ENCODE measurements at regions not wholly inside any gene's neighbourhood (a gene's known extent, or its start where the extent isn't known, plus 50 kb on each side); places are given as distances from the start of the nearest gene placed in this dataset.

DNA sequence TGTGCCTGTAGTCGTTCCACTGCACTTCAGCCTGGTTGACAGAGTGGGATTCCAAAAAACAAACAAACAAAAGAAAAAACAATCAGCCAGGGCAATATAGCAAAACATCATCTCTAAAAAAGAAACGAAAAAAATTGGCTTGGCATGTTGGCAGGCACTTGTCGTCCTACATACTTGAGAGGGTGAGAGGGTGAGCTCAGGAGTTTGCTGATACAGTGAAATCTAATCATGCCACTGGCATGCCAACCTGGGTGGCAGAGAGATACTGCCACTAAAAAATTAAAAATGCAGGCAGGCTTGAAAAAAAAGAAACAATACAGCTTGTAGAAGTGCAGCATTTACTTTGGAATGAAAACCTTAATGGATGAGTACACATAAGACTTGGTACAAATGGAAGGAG lies 282.9 kb upstream of the RGPD4 start (continued):
- TF ChIP-seq NANOG (IDR thresholded peaks at IDR 0.05; ENCODE audit: borderline replicate concordance) (no peak), EZH2 (IDR thresholded peaks at IDR 0.05; ENCODE audit: low read depth, unreplicated experiment) (no peak)

DNA sequence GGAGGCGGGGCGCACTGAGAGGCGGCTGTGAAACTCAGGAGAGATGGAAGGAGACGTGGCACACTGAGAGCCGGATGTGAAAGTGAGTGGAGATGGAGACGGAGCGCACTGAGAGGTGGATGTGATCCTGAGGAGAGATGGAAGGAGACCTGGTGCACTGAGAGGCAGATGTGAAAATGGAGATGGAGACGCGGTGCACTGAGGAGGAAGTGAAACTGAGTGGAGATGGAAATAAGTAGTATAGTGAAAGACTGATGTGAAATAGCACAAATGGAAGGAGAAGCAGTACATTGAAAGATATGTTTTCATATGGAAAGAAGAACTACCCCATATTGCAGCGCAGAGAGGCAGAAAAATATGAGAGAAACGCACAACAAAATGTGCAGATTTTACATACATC lies 281.6 kb upstream of the RGPD4 start:
- no peaks in the 10 kb centered on the region for H3K27me3 ChIP-seq (ENCODE audit: insufficient read depth)
- Mint-ChIP-seq H3K27ac (no peak overlapping the region), H3K9me3 (no peaks in the 10 kb centered on the region), H3K36me3 (ENCODE audit: low read depth) (no peaks in the 10 kb centered on the region), H3K4me1 (peaks cover 21% of the 10 kb centered on the region), H3K27me3 (ENCODE audit: insufficient read depth, low read depth, poor library complexity) (peaks cover 1% of the 10 kb centered on the region), H3K4me3 (no peak overlapping the region)
- TF ChIP-seq, protein P1, sequence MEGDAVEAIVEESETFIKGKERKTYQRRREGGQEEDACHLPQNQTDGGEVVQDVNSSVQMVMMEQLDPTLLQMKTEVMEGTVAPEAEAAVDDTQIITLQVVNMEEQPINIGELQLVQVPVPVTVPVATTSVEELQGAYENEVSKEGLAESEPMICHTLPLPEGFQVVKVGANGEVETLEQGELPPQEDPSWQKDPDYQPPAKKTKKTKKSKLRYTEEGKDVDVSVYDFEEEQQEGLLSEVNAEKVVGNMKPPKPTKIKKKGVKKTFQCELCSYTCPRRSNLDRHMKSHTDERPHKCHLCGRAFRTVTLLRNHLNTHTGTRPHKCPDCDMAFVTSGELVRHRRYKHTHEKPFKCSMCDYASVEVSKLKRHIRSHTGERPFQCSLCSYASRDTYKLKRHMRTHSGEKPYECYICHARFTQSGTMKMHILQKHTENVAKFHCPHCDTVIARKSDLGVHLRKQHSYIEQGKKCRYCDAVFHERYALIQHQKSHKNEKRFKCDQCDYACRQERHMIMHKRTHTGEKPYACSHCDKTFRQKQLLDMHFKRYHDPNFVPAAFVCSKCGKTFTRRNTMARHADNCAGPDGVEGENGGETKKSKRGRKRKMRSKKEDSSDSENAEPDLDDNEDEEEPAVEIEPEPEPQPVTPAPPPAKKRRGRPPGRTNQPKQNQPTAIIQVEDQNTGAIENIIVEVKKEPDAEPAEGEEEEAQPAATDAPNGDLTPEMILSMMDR (conservative IDR thresholded peaks at IDR 0.05; ENCODE audit: low read depth in 2 of 2) = no peak
- TF ChIP-seq, protein P2, sequence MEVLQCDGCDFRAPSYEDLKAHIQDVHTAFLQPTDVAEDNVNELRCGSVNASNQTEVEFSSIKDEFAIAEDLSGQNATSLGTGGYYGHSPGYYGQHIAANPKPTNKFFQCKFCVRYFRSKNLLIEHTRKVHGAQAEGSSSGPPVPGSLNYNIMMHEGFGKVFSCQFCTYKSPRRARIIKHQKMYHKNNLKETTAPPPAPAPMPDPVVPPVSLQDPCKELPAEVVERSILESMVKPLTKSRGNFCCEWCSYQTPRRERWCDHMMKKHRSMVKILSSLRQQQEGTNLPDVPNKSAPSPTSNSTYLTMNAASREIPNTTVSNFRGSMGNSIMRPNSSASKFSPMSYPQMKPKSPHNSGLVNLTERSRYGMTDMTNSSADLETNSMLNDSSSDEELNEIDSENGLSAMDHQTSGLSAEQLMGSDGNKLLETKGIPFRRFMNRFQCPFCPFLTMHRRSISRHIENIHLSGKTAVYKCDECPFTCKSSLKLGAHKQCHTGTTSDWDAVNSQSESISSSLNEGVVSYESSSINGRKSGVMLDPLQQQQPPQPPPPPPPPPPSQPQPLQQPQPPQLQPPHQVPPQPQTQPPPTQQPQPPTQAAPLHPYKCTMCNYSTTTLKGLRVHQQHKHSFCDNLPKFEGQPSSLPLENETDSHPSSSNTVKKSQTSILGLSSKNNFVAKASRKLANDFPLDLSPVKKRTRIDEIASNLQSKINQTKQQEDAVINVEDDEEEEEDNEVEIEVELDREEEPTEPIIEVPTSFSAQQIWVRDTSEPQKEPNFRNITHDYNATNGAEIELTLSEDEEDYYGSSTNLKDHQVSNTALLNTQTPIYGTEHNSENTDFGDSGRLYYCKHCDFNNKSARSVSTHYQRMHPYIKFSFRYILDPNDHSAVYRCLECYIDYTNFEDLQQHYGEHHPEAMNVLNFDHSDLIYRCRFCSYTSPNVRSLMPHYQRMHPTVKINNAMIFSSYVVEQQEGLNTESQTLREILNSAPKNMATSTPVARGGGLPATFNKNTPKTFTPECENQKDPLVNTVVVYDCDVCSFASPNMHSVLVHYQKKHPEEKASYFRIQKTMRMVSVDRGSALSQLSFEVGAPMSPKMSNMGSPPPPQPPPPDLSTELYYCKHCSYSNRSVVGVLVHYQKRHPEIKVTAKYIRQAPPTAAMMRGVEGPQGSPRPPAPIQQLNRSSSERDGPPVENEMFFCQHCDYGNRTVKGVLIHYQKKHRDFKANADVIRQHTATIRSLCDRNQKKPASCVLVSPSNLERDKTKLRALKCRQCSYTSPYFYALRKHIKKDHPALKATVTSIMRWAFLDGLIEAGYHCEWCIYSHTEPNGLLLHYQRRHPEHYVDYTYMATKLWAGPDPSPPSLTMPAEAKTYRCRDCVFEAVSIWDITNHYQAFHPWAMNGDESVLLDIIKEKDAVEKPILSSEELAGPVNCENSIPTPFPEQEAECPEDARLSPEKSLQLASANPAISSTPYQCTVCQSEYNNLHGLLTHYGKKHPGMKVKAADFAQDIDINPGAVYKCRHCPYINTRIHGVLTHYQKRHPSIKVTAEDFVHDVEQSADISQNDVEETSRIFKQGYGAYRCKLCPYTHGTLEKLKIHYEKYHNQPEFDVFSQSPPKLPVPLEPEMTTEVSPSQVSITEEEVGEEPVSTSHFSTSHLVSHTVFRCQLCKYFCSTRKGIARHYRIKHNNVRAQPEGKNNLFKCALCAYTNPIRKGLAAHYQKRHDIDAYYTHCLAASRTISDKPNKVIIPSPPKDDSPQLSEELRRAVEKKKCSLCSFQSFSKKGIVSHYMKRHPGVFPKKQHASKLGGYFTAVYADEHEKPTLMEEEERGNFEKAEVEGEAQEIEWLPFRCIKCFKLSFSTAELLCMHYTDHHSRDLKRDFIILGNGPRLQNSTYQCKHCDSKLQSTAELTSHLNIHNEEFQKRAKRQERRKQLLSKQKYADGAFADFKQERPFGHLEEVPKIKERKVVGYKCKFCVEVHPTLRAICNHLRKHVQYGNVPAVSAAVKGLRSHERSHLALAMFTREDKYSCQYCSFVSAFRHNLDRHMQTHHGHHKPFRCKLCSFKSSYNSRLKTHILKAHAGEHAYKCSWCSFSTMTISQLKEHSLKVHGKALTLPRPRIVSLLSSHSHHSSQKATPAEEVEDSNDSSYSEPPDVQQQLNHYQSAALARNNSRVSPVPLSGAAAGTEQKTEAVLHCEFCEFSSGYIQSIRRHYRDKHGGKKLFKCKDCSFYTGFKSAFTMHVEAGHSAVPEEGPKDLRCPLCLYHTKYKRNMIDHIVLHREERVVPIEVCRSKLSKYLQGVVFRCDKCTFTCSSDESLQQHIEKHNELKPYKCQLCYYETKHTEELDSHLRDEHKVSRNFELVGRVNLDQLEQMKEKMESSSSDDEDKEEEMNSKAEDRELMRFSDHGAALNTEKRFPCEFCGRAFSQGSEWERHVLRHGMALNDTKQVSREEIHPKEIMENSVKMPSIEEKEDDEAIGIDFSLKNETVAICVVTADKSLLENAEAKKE (CRISPR knock-in tag; IDR thresholded peaks at IDR 0.05) = no peak
- no peak for TF ChIP-seq JUNB (IDR thresholded peaks at IDR 0.05; ENCODE audit: unreplicated experiment)
- no peaks in the 10 kb centered on the region for H3K36me3 ChIP-seq (ENCODE audit: insufficient read depth)
- H2AFZ ChIP-seq = no peak overlapping the region
- no peak overlapping the region for H3K27ac ChIP-seq (ENCODE audit: low read depth)
- no peaks in the 10 kb centered on the region for H4K20me1 ChIP-seq (replicated peaks; ENCODE audit: insufficient read depth)
- H3K79me2 ChIP-seq (replicated peaks; ENCODE audit: insufficient read depth) = no peaks in the 10 kb centered on the region
- H3K4me2 ChIP-seq = no peak overlapping the region
- no peak for ATAC-seq
- peaks cover 10% of the 10 kb centered on the region; the same call in 1 of the 2 replicates for H3K4me1 ChIP-seq (ENCODE audit: insufficient read depth)
- no peaks in the 10 kb centered on the region for H3K9me2 ChIP-seq (ENCODE audit: insufficient read depth)
- no peak for DNase-seq (ENCODE audit: low spot score)
- no peaks in the 10 kb centered on the region for H3F3A ChIP-seq (replicated peaks; ENCODE audit: low read depth)
- H3K4me3 ChIP-seq = no peak overlapping the region
